ENCODE measurements at regions not wholly inside any gene's neighbourhood (a gene's known extent, or its start where the extent isn't known, plus 50 kb on each side); places are given as distances from the start of the nearest gene placed in this dataset.

DNA sequence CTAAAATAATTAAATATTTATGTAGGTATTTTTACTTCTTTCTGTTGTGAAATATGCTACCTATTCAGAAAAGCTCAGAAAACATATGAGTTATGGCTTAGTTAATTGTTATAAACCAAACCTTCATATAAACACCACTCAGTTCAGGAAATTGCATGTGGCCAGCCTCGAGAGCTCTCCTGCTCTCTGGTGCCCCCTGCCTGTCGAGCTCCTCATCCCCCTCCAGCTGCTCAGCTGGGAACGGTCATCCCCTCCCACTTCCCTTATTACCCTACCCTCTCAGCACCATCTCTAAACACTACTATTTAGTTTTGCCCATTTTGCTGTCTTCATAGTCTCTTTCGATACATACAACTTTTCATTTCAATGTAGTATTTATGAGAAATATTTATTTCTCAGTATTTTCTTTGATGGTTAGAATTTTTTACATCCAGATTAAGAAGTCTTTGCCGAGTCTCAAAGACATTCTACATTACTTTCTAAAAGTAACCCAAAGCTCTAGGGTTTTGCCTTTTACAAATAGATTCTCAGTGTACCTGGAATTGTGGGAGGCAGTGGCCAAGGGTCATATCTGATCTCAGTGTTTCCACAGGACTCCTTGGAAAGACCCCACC lies 51.2 kb upstream of the SEMA4D start:
- no peaks in the 10 kb centered on the region for H3K36me3 ChIP-seq
- H3K9me3 ChIP-seq: peaks cover 0 to 21% (median 7%) of the 10 kb centered on the region in 12 donors
- H3K27ac ChIP-seq: no peak overlapping the region
- H3K27me3 ChIP-seq: no peaks in the 10 kb centered on the region
- 24 to 28% (median 27%) methylated on average over 5 of the region's 5 CpGs for WGBS, 4 donors
- no peak overlapping the region for H3K4me3 ChIP-seq
- DNase-seq: peak; percentile 71 to 90 (median 76)
- peaks cover 0 to 18% (median 0%) of the 10 kb centered on the region in 12 donors for H3K4me1 ChIP-seq
- peak; percentile 86 to 96 (median 94) for ATAC-seq
- intact Hi-C loops (cut with DNase I): loop anchor here (1.0 to 10.0 kb wide), 10 partner anchors 134 to 230 kb away; partner anchors contain the start of gene SECISBP2 (in 4 of the 10)
- TF ChIP-seq, protein P1, sequence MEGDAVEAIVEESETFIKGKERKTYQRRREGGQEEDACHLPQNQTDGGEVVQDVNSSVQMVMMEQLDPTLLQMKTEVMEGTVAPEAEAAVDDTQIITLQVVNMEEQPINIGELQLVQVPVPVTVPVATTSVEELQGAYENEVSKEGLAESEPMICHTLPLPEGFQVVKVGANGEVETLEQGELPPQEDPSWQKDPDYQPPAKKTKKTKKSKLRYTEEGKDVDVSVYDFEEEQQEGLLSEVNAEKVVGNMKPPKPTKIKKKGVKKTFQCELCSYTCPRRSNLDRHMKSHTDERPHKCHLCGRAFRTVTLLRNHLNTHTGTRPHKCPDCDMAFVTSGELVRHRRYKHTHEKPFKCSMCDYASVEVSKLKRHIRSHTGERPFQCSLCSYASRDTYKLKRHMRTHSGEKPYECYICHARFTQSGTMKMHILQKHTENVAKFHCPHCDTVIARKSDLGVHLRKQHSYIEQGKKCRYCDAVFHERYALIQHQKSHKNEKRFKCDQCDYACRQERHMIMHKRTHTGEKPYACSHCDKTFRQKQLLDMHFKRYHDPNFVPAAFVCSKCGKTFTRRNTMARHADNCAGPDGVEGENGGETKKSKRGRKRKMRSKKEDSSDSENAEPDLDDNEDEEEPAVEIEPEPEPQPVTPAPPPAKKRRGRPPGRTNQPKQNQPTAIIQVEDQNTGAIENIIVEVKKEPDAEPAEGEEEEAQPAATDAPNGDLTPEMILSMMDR (IDR thresholded peaks at IDR 0.05): peak; percentile 80 to 96 (median 91)
- no peak for TF ChIP-seq POLR2A (IDR thresholded peaks at IDR 0.05)

DNA sequence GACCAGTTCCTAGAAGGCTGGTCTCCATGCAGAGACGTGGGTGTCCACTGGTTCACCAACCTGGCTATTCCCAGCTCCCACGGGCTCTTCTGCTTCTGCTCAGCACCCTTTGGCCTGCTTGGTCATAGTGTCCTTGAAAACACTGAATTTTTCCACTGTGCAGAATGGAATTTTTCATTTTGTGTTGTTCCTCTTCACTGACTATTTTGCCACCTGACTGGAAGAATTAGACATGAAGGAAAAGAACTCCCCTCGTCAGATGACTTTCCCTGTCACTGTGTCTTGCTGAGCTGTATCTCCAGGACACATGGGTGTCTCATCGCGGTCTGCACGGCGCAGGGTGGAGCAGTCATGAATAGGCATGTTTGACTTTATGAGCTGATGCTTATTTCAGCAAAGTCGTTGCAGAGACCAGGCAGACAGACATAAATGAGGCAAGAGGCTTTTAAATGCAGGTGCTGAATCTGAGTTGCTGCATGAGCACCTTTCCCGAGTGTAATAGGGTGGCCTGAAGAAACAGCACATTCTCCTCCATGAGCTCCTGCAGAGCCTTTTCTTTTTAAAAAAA lies 50.2 kb upstream of the SEMA4D start:
- Histone ChIP-seq H3K4me1 (peaks cover 0 to 13% (median 0%) of the 10 kb centered on the region in 12 donors), H3K27ac (no peak overlapping the region), H3K36me3 (no peaks in the 10 kb centered on the region), H3K27me3 (no peaks in the 10 kb centered on the region), H3K9me3 (peaks cover 0 to 21% (median 7%) of the 10 kb centered on the region in 12 donors), H3K4me3 (no peak overlapping the region)
- no peak for TF ChIP-seq POLR2A (IDR thresholded peaks at IDR 0.05)
- TF ChIP-seq, protein P1 (IDR thresholded peaks at IDR 0.05): no peak
- 81 to 86% (median 83%) methylated on average over 9 of the region's 9 CpGs for WGBS, 4 donors
- intact Hi-C loops (cut with DNase I): loop anchor here (2.0 to 10.0 kb wide), 9 partner anchors 133 to 229 kb away; partner anchors contain the start of gene SECISBP2 (in 4 of the 10)
- ATAC-seq: no peak
- DNase-seq: no peak
